ENCODE measurements at regions not wholly inside any gene's neighbourhood (a gene's known extent, or its start where the extent isn't known, plus 50 kb on each side); places are given as distances from the start of the nearest gene placed in this dataset.

GRCh38 chr1:230543085-230543484, 99.2 kb upstream of the COG2 start:
- Histone ChIP-seq H3K14ac (ENCODE audit: low read length in 2 of 2) (no peak overlapping the region), H3K4me1 (ENCODE audit: control insufficient read depth, insufficient read depth, low read depth, low read length) (peaks cover 5% of the 10 kb centered on the region), H3K4ac (ENCODE audit: low read depth in 1 of 2, low read length in 2 of 2) (no peak overlapping the region), H3K79me1 (replicated peaks; ENCODE audit: low read length, poor library complexity, severe bottlenecking) (no peaks in the 10 kb centered on the region), H3K27me3 (ENCODE audit: control insufficient read depth in 1 of 2, insufficient read depth in 1 of 2, low read length in 2 of 2) (peaks cover 11 to 26% of the 10 kb centered on the region in 2 experiments), H3K36me3 (ENCODE audit: control insufficient read depth in 1 of 2, insufficient read depth in 2 of 2, low read depth in 1 of 2, low read length in 2 of 2) (no peaks in the 10 kb centered on the region), H3K4me2 (ENCODE audit: low read length, poor library complexity, severe bottlenecking) (no peak overlapping the region), H2BK120ac (ENCODE audit: low read depth, low read length) (no peak overlapping the region), H2BK15ac (ENCODE audit: low read depth, poor library complexity, severe bottlenecking) (no peak overlapping the region), H3K4me3 (ENCODE audit: insufficient read depth in 1 of 2, low read depth in 1 of 2, low read length in 2 of 2) (no peak overlapping the region), H4K8ac (ENCODE audit: low read length) (no peak overlapping the region), H3K9me3 (ENCODE audit: control insufficient read depth, low read length) (peaks cover 3% of the 10 kb centered on the region), H2AFZ (ENCODE audit: low read depth, low read length) (no peak overlapping the region), H3K9ac (ENCODE audit: low read length) (no peak overlapping the region), H2BK5ac (ENCODE audit: low read depth, low read length, poor library complexity, severe bottlenecking) (no peak overlapping the region), H3K18ac (ENCODE audit: low read depth in 1 of 2, low read length in 2 of 2) (no peak overlapping the region), H3K27ac (ENCODE audit: low read length, poor library complexity, severe bottlenecking) (no peak overlapping the region), H2BK12ac (ENCODE audit: low read length in 2 of 2) (no peak overlapping the region), H2AK5ac (ENCODE audit: low read length, severe bottlenecking) (no peak overlapping the region), H4K91ac (ENCODE audit: low read length) (no peak overlapping the region), H3K23ac (ENCODE audit: low read length in 2 of 2) (no peak overlapping the region)
- WGBS: 96% methylated on average over 2 of the region's 2 CpGs
- DNase-seq: no peak

- Histone ChIP-seq H3K4me1 (ENCODE audit: control insufficient read depth, insufficient read depth, low read depth, low read length) (peaks cover 5% of the 10 kb centered on the region), H3K4me2 (ENCODE audit: low read length, poor library complexity, severe bottlenecking) (no peak overlapping the region), H3K27me3 (ENCODE audit: control insufficient read depth in 1 of 2, insufficient read depth in 1 of 2, low read length in 2 of 2) (peaks cover 10 to 25% of the 10 kb centered on the region in 2 experiments), H3K18ac (ENCODE audit: low read depth in 1 of 2, low read length in 2 of 2) (no peak overlapping the region), H3K23ac (ENCODE audit: low read length in 2 of 2) (no peak overlapping the region), H2BK120ac (ENCODE audit: low read depth, low read length) (no peak overlapping the region), H4K8ac (ENCODE audit: low read length) (no peak overlapping the region), H4K91ac (ENCODE audit: low read length) (no peak overlapping the region), H3K36me3 (ENCODE audit: control insufficient read depth in 1 of 2, insufficient read depth in 2 of 2, low read depth in 1 of 2, low read length in 2 of 2) (no peaks in the 10 kb centered on the region), H3K27ac (ENCODE audit: low read length, poor library complexity, severe bottlenecking) (no peak overlapping the region), H2AK5ac (ENCODE audit: low read length, severe bottlenecking) (no peak overlapping the region), H3K79me1 (replicated peaks; ENCODE audit: low read length, poor library complexity, severe bottlenecking) (no peaks in the 10 kb centered on the region), H3K9ac (ENCODE audit: low read length) (no peak overlapping the region), H2AFZ (ENCODE audit: low read depth, low read length) (no peak overlapping the region), H3K9me3 (ENCODE audit: control insufficient read depth, low read length) (peaks cover 4% of the 10 kb centered on the region), H2BK12ac (ENCODE audit: low read length in 2 of 2) (no peak overlapping the region), H3K4me3 (ENCODE audit: insufficient read depth in 1 of 2, low read depth in 1 of 2, low read length in 2 of 2) (no peak overlapping the region), H2BK15ac (ENCODE audit: low read depth, poor library complexity, severe bottlenecking) (no peak overlapping the region), H3K4ac (ENCODE audit: low read depth in 1 of 2, low read length in 2 of 2) (no peak overlapping the region), H2BK5ac (ENCODE audit: low read depth, low read length, poor library complexity, severe bottlenecking) (no peak overlapping the region), H3K14ac (ENCODE audit: low read length in 2 of 2) (no peak overlapping the region)
- 100% methylated on average over 2 of the region's 2 CpGs for WGBS
- DNase-seq: no peak
These were observed 99.6 kb upstream of the COG2 start for GRCh38 chr1:230542681-230543080.

GRCh38 chr1:230542054-230542453, 100.2 kb upstream of the COG2 start:
- Histone ChIP-seq H2AFZ (ENCODE audit: low read depth, low read length) (no peak overlapping the region), H3K79me1 (replicated peaks; ENCODE audit: low read length, poor library complexity, severe bottlenecking) (no peaks in the 10 kb centered on the region), H2BK5ac (ENCODE audit: low read depth, low read length, poor library complexity, severe bottlenecking) (no peak overlapping the region), H2AK5ac (ENCODE audit: low read length, severe bottlenecking) (no peak overlapping the region), H4K91ac (ENCODE audit: low read length) (no peak overlapping the region), H2BK15ac (ENCODE audit: low read depth, poor library complexity, severe bottlenecking) (no peak overlapping the region), H2BK12ac (ENCODE audit: low read length in 2 of 2) (no peak overlapping the region), H3K9me3 (ENCODE audit: control insufficient read depth, low read length) (peaks cover 10% of the 10 kb centered on the region), H3K18ac (ENCODE audit: low read depth in 1 of 2, low read length in 2 of 2) (no peak overlapping the region), H4K8ac (ENCODE audit: low read length) (no peak overlapping the region), H3K4ac (ENCODE audit: low read depth in 1 of 2, low read length in 2 of 2) (no peak overlapping the region), H2BK120ac (ENCODE audit: low read depth, low read length) (no peak overlapping the region), H3K27ac (ENCODE audit: low read length, poor library complexity, severe bottlenecking) (no peak overlapping the region), H3K23ac (ENCODE audit: low read length in 2 of 2) (no peak overlapping the region), H3K27me3 (ENCODE audit: control insufficient read depth in 1 of 2, insufficient read depth in 1 of 2, low read length in 2 of 2) (peaks cover 5 to 21% of the 10 kb centered on the region in 2 experiments), H3K36me3 (ENCODE audit: control insufficient read depth in 1 of 2, insufficient read depth in 2 of 2, low read depth in 1 of 2, low read length in 2 of 2) (no peaks in the 10 kb centered on the region), H3K4me3 (ENCODE audit: insufficient read depth in 1 of 2, low read depth in 1 of 2, low read length in 2 of 2) (no peak overlapping the region), H3K14ac (ENCODE audit: low read length in 2 of 2) (no peak overlapping the region), H3K4me1 (ENCODE audit: control insufficient read depth, insufficient read depth, low read depth, low read length) (peaks cover 5% of the 10 kb centered on the region), H3K9ac (ENCODE audit: low read length) (no peak overlapping the region), H3K4me2 (ENCODE audit: low read length, poor library complexity, severe bottlenecking) (no peak overlapping the region)
- peak; percentile 45 for DNase-seq

- no peaks in the 10 kb centered on the region for H3K79me1 ChIP-seq (replicated peaks; ENCODE audit: low read length, poor library complexity, severe bottlenecking)
- H2BK120ac ChIP-seq (ENCODE audit: low read depth, low read length): no peak overlapping the region
- H4K8ac ChIP-seq (ENCODE audit: low read length): no peak overlapping the region
- H3K23ac ChIP-seq (ENCODE audit: low read length in 2 of 2): no peak overlapping the region
- 97% methylated on average over 2 of the region's 2 CpGs for WGBS
- H2AFZ ChIP-seq (ENCODE audit: low read depth, low read length): no peak overlapping the region
- no peak overlapping the region for H3K4ac ChIP-seq (ENCODE audit: low read depth in 1 of 2, low read length in 2 of 2)
- no peak overlapping the region for H2BK15ac ChIP-seq (ENCODE audit: low read depth, poor library complexity, severe bottlenecking)
- H2BK5ac ChIP-seq (ENCODE audit: low read depth, low read length, poor library complexity, severe bottlenecking): no peak overlapping the region
- no peak overlapping the region for H3K27ac ChIP-seq (ENCODE audit: low read length, poor library complexity, severe bottlenecking)
- H2AK5ac ChIP-seq (ENCODE audit: low read length, severe bottlenecking): no peak overlapping the region
- H4K91ac ChIP-seq (ENCODE audit: low read length): no peak overlapping the region
- H3K18ac ChIP-seq (ENCODE audit: low read depth in 1 of 2, low read length in 2 of 2): no peak overlapping the region
- H3K9me3 ChIP-seq (ENCODE audit: control insufficient read depth, low read length): peaks cover 18% of the 10 kb centered on the region
- peaks cover 5% of the 10 kb centered on the region for H3K4me1 ChIP-seq (ENCODE audit: control insufficient read depth, insufficient read depth, low read depth, low read length)
- no peak overlapping the region for H2BK12ac ChIP-seq (ENCODE audit: low read length in 2 of 2)
- H3K4me2 ChIP-seq (ENCODE audit: low read length, poor library complexity, severe bottlenecking): no peak overlapping the region
- H3K9ac ChIP-seq (ENCODE audit: low read length): no peak overlapping the region
- no peaks in the 10 kb centered on the region for H3K36me3 ChIP-seq (ENCODE audit: control insufficient read depth in 1 of 2, insufficient read depth in 2 of 2, low read depth in 1 of 2, low read length in 2 of 2)
- H3K27me3 ChIP-seq (ENCODE audit: control insufficient read depth in 1 of 2, insufficient read depth in 1 of 2, low read length in 2 of 2): peaks cover 10 to 21% of the 10 kb centered on the region in 2 experiments
- H3K4me3 ChIP-seq (ENCODE audit: insufficient read depth in 1 of 2, low read depth in 1 of 2, low read length in 2 of 2): no peak overlapping the region
- DNase-seq: no peak
- no peak overlapping the region for H3K14ac ChIP-seq (ENCODE audit: low read length in 2 of 2)
These were observed 101.0 kb upstream of the COG2 start for GRCh38 chr1:230541306-230541705.
